Kidney epithelial cell (primary cell): ENCODE measurements at regions not wholly inside any gene's neighbourhood (a gene's known extent, or its start where the extent isn't known, plus 50 kb on each side); places are given as distances from the start of the nearest gene placed in this dataset.

Experiments
- DNase-seq: peaks from one replicate; pipeline ENCODE4 v3.0.0-alpha.2; 2010; ENCODE audit warnings: low read depth
- H3K27me3 ChIP-seq: 2 replicates; pipeline ENCODE4 v1.6.0; 2011; ENCODE audit warnings: low read length; ENCODE audit not compliant: control insufficient read depth, insufficient read depth
- H3K36me3 ChIP-seq: 2 replicates; pipeline ENCODE4 v1.5.1; 2011; ENCODE audit warnings: low read length; ENCODE audit not compliant: control insufficient read depth, insufficient read depth
- H3K4me3 ChIP-seq: 2 replicates; pipeline ENCODE4 v1.5.1; 2011; ENCODE audit warnings: low read depth, mild to moderate bottlenecking, control low read depth, low read length
- TF ChIP-seq, protein P1 (sequence below): IDR thresholded peaks from 2 replicates; pipeline ENCODE4 v1.5.1; 2011; ENCODE audit warnings: mild to moderate bottlenecking, moderate library complexity, low read length, control low read depth, inconsistent platforms; ENCODE audit not compliant: insufficient read depth, poor library complexity, severe bottlenecking

DNA sequence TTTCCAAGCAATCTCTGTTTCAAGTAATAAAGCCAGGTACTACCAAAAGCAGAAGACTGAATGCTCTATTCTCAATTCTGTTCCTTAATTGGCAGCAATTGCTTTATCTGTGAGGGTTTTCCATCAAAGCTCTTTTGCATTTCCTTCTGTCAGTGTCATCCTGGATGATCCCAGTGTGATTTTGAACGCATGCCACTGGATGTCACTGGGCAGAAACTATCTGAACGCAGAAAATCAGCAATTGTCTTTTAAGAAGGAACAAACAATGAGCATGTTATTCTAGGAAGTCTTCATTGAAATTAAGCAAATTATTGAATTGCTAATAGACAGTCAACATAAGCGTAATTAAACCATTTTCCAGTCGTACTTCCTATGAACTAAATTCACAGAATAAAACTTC, 259.0 kb upstream of the REG3G start:
- Histone ChIP-seq H3K27me3 (no peaks in the 10 kb centered on the region), H3K4me3 (no peak overlapping the region), H3K36me3 (no peaks in the 10 kb centered on the region)
- TF ChIP-seq, protein P1, sequence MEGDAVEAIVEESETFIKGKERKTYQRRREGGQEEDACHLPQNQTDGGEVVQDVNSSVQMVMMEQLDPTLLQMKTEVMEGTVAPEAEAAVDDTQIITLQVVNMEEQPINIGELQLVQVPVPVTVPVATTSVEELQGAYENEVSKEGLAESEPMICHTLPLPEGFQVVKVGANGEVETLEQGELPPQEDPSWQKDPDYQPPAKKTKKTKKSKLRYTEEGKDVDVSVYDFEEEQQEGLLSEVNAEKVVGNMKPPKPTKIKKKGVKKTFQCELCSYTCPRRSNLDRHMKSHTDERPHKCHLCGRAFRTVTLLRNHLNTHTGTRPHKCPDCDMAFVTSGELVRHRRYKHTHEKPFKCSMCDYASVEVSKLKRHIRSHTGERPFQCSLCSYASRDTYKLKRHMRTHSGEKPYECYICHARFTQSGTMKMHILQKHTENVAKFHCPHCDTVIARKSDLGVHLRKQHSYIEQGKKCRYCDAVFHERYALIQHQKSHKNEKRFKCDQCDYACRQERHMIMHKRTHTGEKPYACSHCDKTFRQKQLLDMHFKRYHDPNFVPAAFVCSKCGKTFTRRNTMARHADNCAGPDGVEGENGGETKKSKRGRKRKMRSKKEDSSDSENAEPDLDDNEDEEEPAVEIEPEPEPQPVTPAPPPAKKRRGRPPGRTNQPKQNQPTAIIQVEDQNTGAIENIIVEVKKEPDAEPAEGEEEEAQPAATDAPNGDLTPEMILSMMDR: no peak
- no peak for DNase-seq

DNA sequence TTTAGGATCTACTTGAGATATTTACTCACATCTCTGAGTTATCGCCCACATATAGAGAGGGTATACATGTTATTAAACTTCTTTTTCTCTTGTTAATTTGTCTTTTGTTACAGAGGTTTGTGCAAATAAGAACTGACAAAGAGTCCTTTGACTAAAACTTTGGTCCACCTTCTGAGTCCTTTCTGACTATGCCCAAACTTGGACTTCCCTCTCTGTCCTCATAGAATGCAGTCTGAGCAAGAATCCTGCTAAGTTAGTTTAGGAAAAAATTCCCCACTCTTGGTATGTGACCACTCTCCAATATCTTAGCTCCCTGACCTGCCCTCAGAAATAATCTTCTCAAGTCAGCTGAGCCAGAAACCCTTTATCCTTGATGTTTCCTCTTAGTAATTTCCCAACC, 257.5 kb upstream of the REG3G start:
- DNase-seq: no peak
- TF ChIP-seq, protein P1: no peak
- no peaks in the 10 kb centered on the region for H3K27me3 ChIP-seq
- H3K4me3 ChIP-seq: no peak overlapping the region
- H3K36me3 ChIP-seq: no peaks in the 10 kb centered on the region

DNA sequence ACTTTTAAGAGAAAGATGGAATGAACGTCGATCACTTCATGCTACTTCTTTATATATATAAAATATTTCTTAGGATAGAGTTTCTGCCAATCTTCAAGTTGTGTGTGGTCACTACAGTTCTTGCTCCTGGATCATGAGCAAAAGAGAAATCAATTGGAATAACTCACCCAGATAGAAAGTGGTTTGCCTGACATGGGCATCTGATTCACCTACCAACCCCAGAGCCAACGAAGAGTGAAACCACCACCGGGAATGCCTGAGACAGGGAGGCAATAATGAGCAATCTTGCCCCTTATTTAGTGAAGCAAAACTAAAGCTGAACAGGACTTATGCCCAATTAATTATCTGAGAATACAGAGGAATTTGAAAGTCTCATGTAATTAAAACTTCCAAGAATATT, 250.2 kb upstream of the REG3G start:
- H3K4me3 ChIP-seq: no peak overlapping the region
- no peaks in the 10 kb centered on the region for H3K27me3 ChIP-seq
- DNase-seq: peak; percentile 1
- TF ChIP-seq, protein P1: no peak
- no peaks in the 10 kb centered on the region for H3K36me3 ChIP-seq

DNA sequence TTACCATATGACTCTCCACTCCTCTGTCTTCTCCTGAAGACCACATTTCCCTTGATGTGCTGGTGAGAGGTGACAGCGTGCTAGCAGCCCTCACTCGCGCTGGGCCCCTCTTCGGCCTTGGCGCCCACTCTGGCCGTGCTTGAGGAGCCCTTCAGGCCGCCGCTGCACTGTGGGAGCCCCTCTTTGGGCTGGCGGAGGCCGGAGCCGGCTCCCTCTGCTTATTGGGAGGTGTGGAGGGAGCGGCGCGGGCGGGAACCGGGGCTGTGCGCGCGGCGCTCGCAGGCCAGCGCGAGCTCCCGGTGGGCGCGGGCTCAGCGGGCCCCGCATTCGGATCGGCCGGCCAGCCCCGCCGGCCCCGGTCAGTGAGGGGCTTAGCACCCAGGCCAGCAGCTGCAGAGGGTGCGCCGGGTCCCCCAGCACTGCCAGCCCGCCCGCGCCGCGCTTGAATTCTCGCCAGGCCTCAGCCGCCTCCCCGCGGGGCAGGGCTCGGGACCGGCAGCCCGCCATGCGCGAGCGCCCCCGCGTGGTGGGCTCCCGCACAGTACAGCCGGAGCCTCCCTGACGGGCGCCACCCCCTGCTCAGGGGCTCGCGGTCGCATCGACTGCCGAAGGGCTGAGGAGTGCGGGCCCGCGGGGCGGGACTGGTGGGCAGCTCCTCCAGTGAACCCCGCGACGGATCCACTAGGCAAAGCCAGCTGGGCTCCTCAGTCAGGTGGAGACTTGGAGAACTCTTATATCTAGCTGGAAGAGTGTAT, 246.6 kb upstream of the REG3G start:
- H3K27me3 ChIP-seq: no peaks in the 10 kb centered on the region
- TF ChIP-seq, protein P1: no peak
- DNase-seq: no peak
- no peaks in the 10 kb centered on the region for H3K36me3 ChIP-seq
- no peak overlapping the region for H3K4me3 ChIP-seq

DNA sequence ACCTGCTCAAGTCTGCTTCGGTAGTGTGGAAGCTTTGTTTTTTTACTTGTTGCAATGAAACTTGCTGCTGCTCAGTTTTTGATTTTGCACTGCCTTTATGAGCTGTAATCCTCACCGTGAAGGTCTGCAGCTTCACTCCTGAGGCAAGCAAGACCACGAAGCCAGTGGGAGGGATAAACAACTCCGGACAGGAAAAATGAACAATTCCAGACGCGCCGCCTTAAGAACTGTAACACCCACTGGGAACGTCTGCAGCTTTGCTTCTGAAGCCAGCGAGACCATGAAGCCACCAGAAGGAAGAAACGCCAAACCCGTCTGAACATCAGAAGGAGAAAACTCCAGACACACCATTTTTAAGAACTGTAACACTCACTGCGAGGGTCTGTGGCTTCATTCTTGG, 245.7 kb upstream of the REG3G start:
- Histone ChIP-seq H3K27me3 (no peaks in the 10 kb centered on the region), H3K36me3 (no peaks in the 10 kb centered on the region), H3K4me3 (no peak overlapping the region)
- no peak for DNase-seq
- TF ChIP-seq, protein P1: no peak

DNA sequence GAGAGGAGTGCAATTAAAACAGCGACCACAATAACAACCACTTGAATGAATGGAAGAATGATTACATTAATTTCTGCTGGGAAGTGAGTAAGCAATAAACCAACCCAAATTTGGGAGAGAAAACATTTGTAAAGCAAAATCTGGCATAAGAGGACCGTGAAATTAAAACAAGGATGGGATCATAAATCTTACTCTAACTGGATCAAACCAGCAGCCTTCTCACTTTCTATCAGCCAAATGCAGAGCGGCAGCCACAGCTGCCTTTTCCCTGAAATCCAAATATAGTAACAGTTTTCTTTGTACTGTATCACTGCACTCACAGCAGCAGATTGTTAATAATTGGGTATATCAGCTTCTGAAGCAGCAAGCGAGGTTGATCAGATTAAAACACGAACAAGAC, 245.2 kb upstream of the REG3G start:
- Histone ChIP-seq H3K4me3 (no peak overlapping the region), H3K27me3 (no peaks in the 10 kb centered on the region), H3K36me3 (no peaks in the 10 kb centered on the region)
- DNase-seq: no peak
- TF ChIP-seq, protein P1: no peak
